Dermis blood vessel endothelial cell (primary cell): ENCODE measurements at regions not wholly inside any gene's neighbourhood (a gene's known extent, or its start where the extent isn't known, plus 50 kb on each side); places are given as distances from the start of the nearest gene placed in this dataset.

ENCODE experiments used
- DNase-seq: peaks from one replicate; pipeline ENCODE4 v3.0.0; 2010

- no peak for DNase-seq
Measured at GRCh38 chr5:51449026-51449425, 65.8 kb downstream of the ISL1 start.

GRCh38 chr5:51452562-51452961, 69.3 kb downstream of the ISL1 start:
- DNase-seq: no peak

GRCh38 chr5:51465165-51465564, 81.9 kb downstream of the ISL1 start:
- DNase-seq: no peak

- DNase-seq: no peak
Measured at GRCh38 chr5:51466214-51466613, 83.0 kb downstream of the ISL1 start.

GRCh38 chr5:51468196-51468595, 84.9 kb downstream of the ISL1 start:
- no peak for DNase-seq

- DNase-seq: no peak
Measured at GRCh38 chr5:51471630-51472029, 88.4 kb downstream of the ISL1 start.

- no peak for DNase-seq
Measured at GRCh38 chr5:51472472-51472871, 89.2 kb downstream of the ISL1 start.

- DNase-seq: no peak
Measured at GRCh38 chr5:51475628-51476027, 92.4 kb downstream of the ISL1 start.

GRCh38 chr5:51476431-51476830, 93.2 kb downstream of the ISL1 start:
- DNase-seq: no peak

- no peak for DNase-seq
Measured at GRCh38 chr5:51479840-51480239, 96.6 kb downstream of the ISL1 start.

- DNase-seq: no peak
Measured at GRCh38 chr5:51484326-51484725, 101.1 kb downstream of the ISL1 start.

- DNase-seq: no peak
Measured at GRCh38 chr5:51486158-51486557, 102.9 kb downstream of the ISL1 start.

GRCh38 chr5:51487952-51488351, 104.7 kb downstream of the ISL1 start:
- DNase-seq: no peak

GRCh38 chr5:51488803-51489642, 105.8 kb downstream of the ISL1 start:
- no peak for DNase-seq

GRCh38 chr5:51494821-51495220, 111.6 kb downstream of the ISL1 start:
- DNase-seq: no peak

- DNase-seq: no peak
Measured at GRCh38 chr5:51495672-51496071, 112.4 kb downstream of the ISL1 start.

GRCh38 chr5:51517838-51518237, 134.6 kb downstream of the ISL1 start:
- no peak for DNase-seq

- no peak for DNase-seq
Measured at GRCh38 chr5:51518607-51519006, 135.4 kb downstream of the ISL1 start.

- DNase-seq: no peak
Measured at GRCh38 chr5:51521583-51521982, 138.3 kb downstream of the ISL1 start.

GRCh38 chr5:51539232-51539631, 156.0 kb downstream of the ISL1 start:
- no peak for DNase-seq

GRCh38 chr5:51544031-51544785, 161.0 kb downstream of the ISL1 start:
- DNase-seq: no peak

GRCh38 chr5:51556833-51557232, 173.6 kb downstream of the ISL1 start:
- no peak for DNase-seq

- no peak for DNase-seq
Measured at GRCh38 chr5:51558682-51559081, 175.4 kb downstream of the ISL1 start.

- no peak for DNase-seq
Measured at GRCh38 chr5:51559339-51559738, 176.1 kb downstream of the ISL1 start.
